Esophagus (tissue), 2 donors: ENCODE measurements at regions not wholly inside any gene's neighbourhood (a gene's known extent, or its start where the extent isn't known, plus 50 kb on each side); places are given as distances from the start of the nearest gene placed in this dataset.

Experiments
- H3K27ac ChIP-seq, 2 donors: one replicate each; pipeline ENCODE4 v1.5.1; 2013; ENCODE audit warnings: low read depth in 2 of 2, mild to moderate bottlenecking in 2 of 2, inconsistent platforms in 1 of 2, low read length in 1 of 2, moderate library complexity in 1 of 2
- H3K27me3 ChIP-seq, 2 donors: one replicate each; pipeline ENCODE4 v1.6.1; 2013; ENCODE audit warnings: low read length in 2 of 2, control low read depth in 1 of 2, mild to moderate bottlenecking in 1 of 2; ENCODE audit not compliant: insufficient read depth in 2 of 2, control insufficient read depth in 1 of 2
- H3K36me3 ChIP-seq, 2 donors: one replicate each; pipeline ENCODE4 v1.6.1; 2013; ENCODE audit warnings: low read length in 1 of 2; ENCODE audit not compliant: control insufficient read depth in 2 of 2, insufficient read depth in 2 of 2
- H3K4me1 ChIP-seq, 2 donors: one replicate each; pipeline ENCODE4 v1.6.1; 2013; ENCODE audit warnings: low read length in 1 of 2; ENCODE audit not compliant: control insufficient read depth in 2 of 2, insufficient read depth in 2 of 2
- H3K4me3 ChIP-seq, 2 donors: one replicate each; pipeline ENCODE4 v1.5.1; 2013; ENCODE audit warnings: low read length in 2 of 2, mild to moderate bottlenecking in 2 of 2, low read depth in 1 of 2, moderate library complexity in 1 of 2
- H3K9me3 ChIP-seq, 2 donors: one replicate each; pipeline ENCODE4 v1.6.1; 2013; ENCODE audit warnings: mild to moderate bottlenecking in 2 of 2, low read depth in 1 of 2, low read length in 1 of 2, moderate library complexity in 1 of 2; ENCODE audit not compliant: control insufficient read depth in 2 of 2, insufficient read depth in 1 of 2
- WGBS, 2 donors: extraction: QIAGEN DNeasy Blood & Tissue Kit; methylation state at CpG; one replicate each; pipeline ENCODE4 v1.1.7; 2013; 5-methylcytosine and 5-hydroxymethylcytosine counted together
- donor health status: healthy with polysubstance abuse.
- donor health status: Bipolar disorder and iron deficiency.

DNA sequence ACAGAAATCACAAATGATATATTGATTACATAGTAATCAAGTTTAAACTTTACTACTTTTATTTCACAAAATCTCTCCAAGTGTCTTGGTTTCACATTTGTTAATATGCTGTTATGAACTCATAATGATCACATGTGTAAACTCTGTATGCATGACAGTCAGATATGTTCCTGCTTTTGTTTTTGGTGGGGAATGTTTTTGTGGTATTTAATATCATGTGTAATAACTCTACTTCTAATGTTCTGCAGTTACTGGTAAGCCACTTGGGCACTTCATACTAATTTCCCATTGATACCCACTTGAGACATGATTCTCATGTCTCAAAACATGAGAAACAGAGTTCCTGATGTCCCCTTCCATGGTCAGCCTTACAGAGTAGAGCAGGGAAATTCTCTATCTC, 109.1 kb upstream of the INHBA start:
- Histone ChIP-seq H3K36me3 (no peaks in the 10 kb centered on the region), H3K4me1 (no peaks in the 10 kb centered on the region), H3K27me3 (no peaks in the 10 kb centered on the region), H3K9me3 (no peaks in the 10 kb centered on the region), H3K27ac (no peak overlapping the region), H3K4me3 (no peak overlapping the region)

GRCh38 chr7:41809940-41810576, 107.2 kb upstream of the INHBA start:
- Histone ChIP-seq H3K4me1 (no peaks in the 10 kb centered on the region), H3K9me3 (no peaks in the 10 kb centered on the region), H3K36me3 (no peaks in the 10 kb centered on the region), H3K27me3 (no peaks in the 10 kb centered on the region), H3K4me3 (no peak overlapping the region), H3K27ac (no peak overlapping the region)
- 80% methylated on average over 13 of the region's 13 CpGs for WGBS, 2 donors

- Histone ChIP-seq H3K9me3 (no peaks in the 10 kb centered on the region), H3K4me1 (no peaks in the 10 kb centered on the region), H3K27ac (no peak overlapping the region), H3K36me3 (no peaks in the 10 kb centered on the region), H3K4me3 (no peak overlapping the region), H3K27me3 (no peaks in the 10 kb centered on the region)
- 46 to 63% methylated on average over 1 of the region's 1 CpG for WGBS, 2 donors
Observed at GRCh38 chr7:41809529-41809939, 106.6 kb upstream of the INHBA start.

DNA sequence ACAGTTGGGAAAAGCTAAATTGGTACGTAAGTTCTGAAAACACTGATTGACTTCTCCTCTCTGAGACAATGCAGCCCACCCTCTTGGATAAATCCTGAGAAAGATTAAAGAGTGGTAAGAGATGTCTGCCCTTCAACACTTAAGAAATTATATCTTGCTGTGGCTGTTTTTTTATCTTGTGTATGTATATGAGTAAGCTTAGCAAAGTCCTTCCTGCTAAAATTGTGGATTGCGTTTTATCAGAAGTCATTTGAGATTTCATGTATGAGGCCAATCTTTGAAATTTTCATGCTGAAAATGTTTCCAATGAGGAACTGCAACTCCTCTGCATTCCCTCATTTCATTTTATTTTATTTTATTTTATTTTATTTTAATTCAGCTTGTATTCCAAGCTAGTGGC, 106.2 kb upstream of the INHBA start:
- Histone ChIP-seq H3K27me3 (no peaks in the 10 kb centered on the region), H3K36me3 (no peaks in the 10 kb centered on the region), H3K4me1 (no peaks in the 10 kb centered on the region), H3K9me3 (no peaks in the 10 kb centered on the region), H3K27ac (no peak overlapping the region), H3K4me3 (no peak overlapping the region)
- 89 to 94% methylated on average over 2 of the region's 2 CpGs for WGBS, 2 donors

- Histone ChIP-seq H3K27me3 (no peaks in the 10 kb centered on the region), H3K27ac (no peak overlapping the region), H3K4me1 (no peaks in the 10 kb centered on the region), H3K4me3 (no peak overlapping the region), H3K9me3 (no peaks in the 10 kb centered on the region), H3K36me3 (no peaks in the 10 kb centered on the region)
- WGBS, 2 donors, result 77 to 85% methylated on average over 3 of the region's 3 CpGs
Observed at GRCh38 chr7:41808541-41808940, 105.7 kb upstream of the INHBA start.

DNA sequence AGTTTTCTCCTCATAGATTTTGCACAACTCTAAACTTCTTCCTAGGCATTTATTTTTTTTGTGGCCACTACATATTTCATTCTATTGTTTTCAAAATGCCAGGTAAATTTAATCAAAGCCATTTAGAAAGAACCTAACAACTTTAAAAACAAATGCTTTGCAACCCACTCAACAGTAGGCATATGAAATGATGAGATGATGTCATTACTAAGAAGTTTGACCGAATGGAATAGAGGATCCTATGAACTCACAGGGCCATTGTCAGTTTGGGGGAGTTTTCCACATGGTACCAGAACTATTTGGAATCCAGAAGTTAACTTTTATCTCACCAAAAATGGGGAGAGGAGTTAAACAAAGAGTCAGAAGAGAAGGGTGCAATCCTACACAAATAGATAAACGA, 100.7 kb upstream of the INHBA start:
- Histone ChIP-seq H3K27me3 (no peaks in the 10 kb centered on the region), H3K36me3 (no peaks in the 10 kb centered on the region), H3K4me3 (no peak overlapping the region), H3K4me1 (no peaks in the 10 kb centered on the region), H3K27ac (no peak overlapping the region), H3K9me3 (no peaks in the 10 kb centered on the region)
- WGBS, 2 donors, result 65 to 74% methylated on average over 2 of the region's 2 CpGs

GRCh38 chr7:41796331-41796730, 93.4 kb upstream of the INHBA start:
- no peak overlapping the region for H3K27ac ChIP-seq
- H3K9me3 ChIP-seq, result no peaks in the 10 kb centered on the region
- H3K4me3 ChIP-seq, result no peak overlapping the region
- H3K27me3 ChIP-seq, result no peaks in the 10 kb centered on the region
- H3K4me1 ChIP-seq, result no peaks in the 10 kb centered on the region
- no peaks in the 10 kb centered on the region for H3K36me3 ChIP-seq

DNA sequence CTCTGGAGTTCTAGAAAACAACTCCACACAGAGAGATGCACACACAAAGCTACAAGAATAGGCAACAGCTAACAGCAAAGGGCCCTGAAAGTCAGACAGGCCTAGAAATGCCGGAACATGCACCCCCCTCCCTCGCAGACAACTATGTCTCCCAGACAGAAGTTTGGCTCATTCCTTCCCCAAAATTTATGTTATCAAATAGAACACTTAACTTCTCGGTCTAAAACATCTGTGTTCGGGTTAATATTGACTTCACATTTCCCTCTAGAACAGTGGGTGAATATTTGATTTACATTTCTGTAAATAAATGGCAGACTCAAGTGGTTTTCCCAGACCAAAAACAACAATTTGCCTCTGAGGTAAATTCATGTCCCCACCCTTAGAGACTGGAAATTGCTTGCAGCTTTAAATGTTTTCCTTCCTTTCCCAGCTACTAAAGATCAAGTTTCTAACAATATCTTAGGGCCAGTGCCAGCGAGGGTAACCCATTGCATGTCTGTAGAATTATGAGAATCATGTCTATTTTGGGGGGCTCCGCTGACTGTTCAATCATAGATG, 92.5 kb upstream of the INHBA start:
- Histone ChIP-seq H3K9me3 (no peaks in the 10 kb centered on the region), H3K27ac (no peak overlapping the region), H3K36me3 (no peaks in the 10 kb centered on the region), H3K27me3 (no peaks in the 10 kb centered on the region), H3K4me3 (no peak overlapping the region), H3K4me1 (no peaks in the 10 kb centered on the region)
- WGBS, 2 donors, result 70 to 72% methylated on average over 6 of the region's 6 CpGs

DNA sequence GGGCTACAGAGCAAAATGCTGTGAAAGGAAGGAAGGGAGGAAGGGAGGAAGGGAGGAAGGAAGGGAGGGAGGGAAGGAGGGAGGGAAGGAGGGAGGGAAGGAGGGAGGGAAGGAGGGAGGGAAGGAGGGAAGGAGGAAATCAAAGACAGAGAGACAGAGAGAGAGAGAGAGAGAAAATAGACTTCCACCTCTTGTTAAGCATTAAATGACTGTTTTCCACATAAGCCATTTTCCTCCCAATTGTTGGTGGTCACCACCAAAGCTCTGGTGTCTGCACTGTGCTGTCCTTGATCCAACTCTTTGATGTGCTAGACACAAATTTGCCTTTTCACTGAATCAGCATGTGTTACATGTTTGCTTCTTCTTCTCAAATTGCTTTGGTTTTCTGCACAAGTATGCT, 90.7 kb upstream of the INHBA start:
- Histone ChIP-seq H3K27me3 (no peaks in the 10 kb centered on the region), H3K4me3 (no peak overlapping the region), H3K4me1 (no peaks in the 10 kb centered on the region), H3K36me3 (no peaks in the 10 kb centered on the region), H3K9me3 (no peaks in the 10 kb centered on the region), H3K27ac (no peak overlapping the region)

GRCh38 chr7:41792120-41792519, 89.2 kb upstream of the INHBA start:
- H3K4me3 ChIP-seq, result no peak overlapping the region
- no peaks in the 10 kb centered on the region for H3K27me3 ChIP-seq
- H3K27ac ChIP-seq, result no peak overlapping the region
- no peaks in the 10 kb centered on the region for H3K9me3 ChIP-seq
- 92 to 94% methylated on average over 5 of the region's 5 CpGs for WGBS, 2 donors
- H3K36me3 ChIP-seq, result no peaks in the 10 kb centered on the region
- H3K4me1 ChIP-seq, result peaks cover 0 to 3% of the 10 kb centered on the region in 2 donors
